ENCODE measurements at regions not wholly inside any gene's neighbourhood (a gene's known extent, or its start where the extent isn't known, plus 50 kb on each side); places are given as distances from the start of the nearest gene placed in this dataset.

DNA sequence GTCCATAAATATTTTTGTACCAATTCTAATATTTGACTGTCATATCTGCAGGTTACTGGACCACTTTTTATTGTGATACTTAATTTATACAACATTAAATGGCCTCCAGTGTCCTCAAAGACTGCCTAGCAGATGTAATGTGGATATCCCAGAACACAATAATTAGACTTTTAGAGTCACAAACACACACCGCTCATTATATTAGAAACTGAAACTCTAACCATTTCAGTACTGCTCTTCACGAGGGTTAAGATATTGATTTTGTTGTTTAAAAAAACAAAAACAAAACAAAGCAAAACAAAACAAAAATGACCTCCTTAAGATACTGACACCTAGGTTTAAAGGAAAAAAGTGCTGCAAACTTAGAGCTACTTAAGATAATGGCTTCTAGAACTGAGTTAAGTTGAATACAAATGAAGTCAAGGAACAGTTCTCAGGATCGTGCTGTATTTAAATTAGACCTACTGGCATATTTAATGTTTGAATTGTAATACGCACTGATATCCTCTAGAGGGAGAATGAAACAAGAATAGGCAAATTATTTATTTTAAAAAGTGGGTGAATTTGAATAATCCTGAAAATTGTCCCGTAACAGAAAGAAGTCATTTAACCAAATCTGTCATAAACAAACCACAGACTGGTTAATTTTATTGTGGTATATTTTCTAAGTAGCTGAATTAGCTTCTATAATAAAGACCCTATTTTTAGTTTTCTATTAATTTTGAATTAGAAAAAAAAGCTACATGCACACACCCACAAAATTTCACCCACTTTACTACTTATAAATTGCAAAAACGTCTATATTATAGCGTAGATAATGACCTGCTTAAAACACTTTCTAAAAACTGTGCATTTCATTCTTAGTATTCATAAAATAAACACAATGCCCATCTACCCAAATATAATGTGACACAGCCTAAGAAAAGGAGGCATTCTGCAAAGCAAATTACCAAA lies 395.2 kb upstream of the DCN start:
- H3K36me3 Mint-ChIP-seq (ENCODE audit: insufficient read depth, unreplicated experiment), result no peaks in the 10 kb centered on the region
- H3K4me1 Mint-ChIP-seq (ENCODE audit: low read depth, unreplicated experiment), result no peaks in the 10 kb centered on the region
- H3K4me3 Mint-ChIP-seq (ENCODE audit: unreplicated experiment), result no peak overlapping the region
- Histone ChIP-seq H3K27me3 (replicated peaks; ENCODE audit: control insufficient read depth, insufficient read depth, low read length) (no peaks in the 10 kb centered on the region), H3K9me3 (no peaks in the 10 kb centered on the region), H3K36me3 (ENCODE audit: control insufficient read depth, insufficient read depth, low read length) (no peaks in the 10 kb centered on the region; the same call in 1 of the 2 replicates), H3K4me3 (ENCODE audit: low read depth, low read length) (no peak overlapping the region), H3K4me1 (no peaks in the 10 kb centered on the region)
- no peaks in the 10 kb centered on the region for H3K27me3 Mint-ChIP-seq (ENCODE audit: insufficient read depth, unreplicated experiment)
- ChIA-PET CTCF (interaction anchor here (0.6 kb wide), 1 partner anchor 483 kb away, joined by 3 read pairs; no protein-coding TSS in a partner anchor), POLR2A (no interaction called here)
- DNase-seq, result no peak
- H3K27ac Mint-ChIP-seq (ENCODE audit: unreplicated experiment), result no peak overlapping the region
- no TSS peak for BruUV-seq (replicated peaks)
- peak; percentile 39 to 75 for TF ChIP-seq CTCF (IDR thresholded peaks at IDR 0.05; ENCODE audit: insufficient read depth in 1 of 2, low read depth in 1 of 2, low read length in 1 of 2, severe bottlenecking in 1 of 2, unreplicated experiment in 1 of 2)
- H3K9me3 Mint-ChIP-seq (ENCODE audit: unreplicated experiment), result no peaks in the 10 kb centered on the region
- intact Hi-C loops (cut with micrococcal nuclease; ENCODE audit: unreplicated experiment), result loop anchor here (10.0 kb wide), 2 partner anchors 193 to 997 kb away; no protein-coding TSS in a partner anchor

DNA sequence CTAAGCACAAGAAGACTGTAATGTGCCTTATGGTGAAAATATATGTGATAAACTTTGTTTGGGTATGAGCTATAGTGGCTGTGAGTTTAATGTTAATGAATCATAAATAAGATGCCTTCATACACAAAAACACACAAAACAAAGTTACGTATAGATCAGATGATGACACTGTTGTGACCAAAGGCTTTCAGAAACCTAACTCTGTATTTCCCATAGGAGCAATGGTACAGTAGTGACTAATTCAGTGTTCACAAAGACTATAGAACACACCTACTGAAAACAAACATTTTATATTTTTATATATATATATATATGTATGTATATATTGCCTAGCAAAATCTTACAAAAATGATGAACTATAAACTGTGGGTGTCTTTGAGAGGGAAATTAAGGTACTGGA lies 393.8 kb upstream of the DCN start:
- Mint-ChIP-seq H3K9me3 (ENCODE audit: unreplicated experiment) (no peaks in the 10 kb centered on the region), H3K27me3 (ENCODE audit: insufficient read depth, unreplicated experiment) (no peaks in the 10 kb centered on the region), H3K4me3 (ENCODE audit: unreplicated experiment) (no peak overlapping the region), H3K4me1 (ENCODE audit: low read depth, unreplicated experiment) (no peaks in the 10 kb centered on the region), H3K27ac (ENCODE audit: unreplicated experiment) (no peak overlapping the region), H3K36me3 (ENCODE audit: insufficient read depth, unreplicated experiment) (no peaks in the 10 kb centered on the region)
- no peak for TF ChIP-seq CTCF (IDR thresholded peaks at IDR 0.05; ENCODE audit: insufficient read depth in 1 of 2, low read depth in 1 of 2, low read length in 1 of 2, severe bottlenecking in 1 of 2, unreplicated experiment in 1 of 2)
- H3K27me3 ChIP-seq (replicated peaks; ENCODE audit: control insufficient read depth, insufficient read depth, low read length), result no peaks in the 10 kb centered on the region
- CTCF ChIA-PET, result no interaction called here
- intact Hi-C loops (cut with micrococcal nuclease; ENCODE audit: unreplicated experiment), result loop anchor here (10.0 kb wide), 2 partner anchors 192 to 998 kb away; no protein-coding TSS in a partner anchor
- H3K4me1 ChIP-seq, result no peaks in the 10 kb centered on the region
- no peak for DNase-seq
- no peak overlapping the region for H3K4me3 ChIP-seq (ENCODE audit: low read depth, low read length)
- H3K9me3 ChIP-seq, result no peaks in the 10 kb centered on the region
- H3K36me3 ChIP-seq (ENCODE audit: control insufficient read depth, insufficient read depth, low read length), result no peaks in the 10 kb centered on the region; the same call in 1 of the 2 replicates
- BruUV-seq (replicated peaks), result no TSS peak
- POLR2A ChIA-PET, result no interaction called here

DNA sequence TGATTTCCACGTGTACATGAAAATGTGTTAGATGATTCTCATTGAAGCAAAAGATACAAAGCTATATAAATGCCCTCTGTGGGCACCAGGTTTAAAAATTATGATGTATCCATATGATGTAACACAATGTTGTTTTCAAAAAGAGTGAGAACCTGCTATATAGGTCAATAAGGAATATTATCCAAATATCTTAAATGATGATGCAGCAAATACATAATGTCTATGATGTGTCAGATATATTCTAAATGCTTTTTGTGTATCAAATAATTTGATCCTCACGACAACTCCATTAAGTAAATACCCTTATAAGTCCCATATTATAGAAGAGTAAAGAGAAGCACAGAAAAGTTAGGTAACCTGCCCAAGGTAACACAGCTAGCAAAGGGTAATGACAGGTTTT lies 393.0 kb upstream of the DCN start:
- no peak for TF ChIP-seq CTCF (IDR thresholded peaks at IDR 0.05; ENCODE audit: insufficient read depth in 1 of 2, low read depth in 1 of 2, low read length in 1 of 2, severe bottlenecking in 1 of 2, unreplicated experiment in 1 of 2)

More for the DNA sequence above, 393.0 kb upstream of the DCN start:
- DNase-seq, result no peak
- H3K27ac Mint-ChIP-seq (ENCODE audit: unreplicated experiment), result no peak overlapping the region
- Histone ChIP-seq H3K9me3 (no peaks in the 10 kb centered on the region), H3K27me3 (replicated peaks; ENCODE audit: control insufficient read depth, insufficient read depth, low read length) (no peaks in the 10 kb centered on the region), H3K4me3 (ENCODE audit: low read depth, low read length) (no peak overlapping the region), H3K36me3 (ENCODE audit: control insufficient read depth, insufficient read depth, low read length) (no peaks in the 10 kb centered on the region; the same call in 1 of the 2 replicates), H3K4me1 (no peaks in the 10 kb centered on the region)
- ChIA-PET POLR2A (no interaction called here), CTCF (no interaction called here)
- intact Hi-C loops (cut with micrococcal nuclease; ENCODE audit: unreplicated experiment), result loop anchor here (10.0 kb wide), 2 partner anchors 191 to 999 kb away; no protein-coding TSS in a partner anchor
- no peaks in the 10 kb centered on the region for H3K9me3 Mint-ChIP-seq (ENCODE audit: unreplicated experiment)
- no peaks in the 10 kb centered on the region for H3K27me3 Mint-ChIP-seq (ENCODE audit: insufficient read depth, unreplicated experiment)
- H3K4me3 Mint-ChIP-seq (ENCODE audit: unreplicated experiment), result no peak overlapping the region
- H3K36me3 Mint-ChIP-seq (ENCODE audit: insufficient read depth, unreplicated experiment), result no peaks in the 10 kb centered on the region
- H3K4me1 Mint-ChIP-seq (ENCODE audit: low read depth, unreplicated experiment), result no peaks in the 10 kb centered on the region
- BruUV-seq (replicated peaks), result no TSS peak
